ENCODE measurements at regions not wholly inside any gene's neighbourhood (a gene's known extent, or its start where the extent isn't known, plus 50 kb on each side); places are given as distances from the start of the nearest gene placed in this dataset.

DNA sequence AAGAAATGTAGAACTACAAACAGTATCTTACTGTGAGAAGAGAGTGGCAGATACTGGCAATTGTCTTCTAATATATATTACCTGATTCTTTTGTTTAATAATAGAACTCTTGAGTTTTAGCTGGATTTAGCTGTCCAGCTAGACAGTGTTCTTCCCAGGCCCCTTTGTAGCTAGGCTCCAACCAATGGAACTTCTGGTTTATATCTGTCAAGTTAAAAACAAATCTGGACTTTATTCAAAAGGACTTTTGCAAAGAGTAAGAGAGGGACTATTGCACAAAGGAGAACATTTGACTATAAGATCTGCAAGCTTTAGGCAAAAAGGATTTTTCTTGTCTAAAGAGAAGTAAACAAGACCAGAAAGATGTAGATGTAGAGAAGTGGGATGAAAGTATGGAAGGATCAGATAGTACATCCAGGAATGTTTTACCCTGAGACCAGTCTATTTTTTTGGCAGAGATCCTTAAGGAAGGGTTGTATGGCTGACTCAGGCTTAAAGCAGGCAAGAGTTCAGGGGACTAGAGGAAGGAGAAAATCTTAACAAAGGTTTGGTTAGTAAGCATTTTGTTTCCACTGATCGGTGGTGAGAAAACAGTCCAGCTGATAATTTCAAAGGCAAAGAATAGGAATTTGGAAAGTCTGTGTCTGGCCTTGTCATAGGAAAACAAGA lies 111.1 kb upstream of the PLEKHA5 start:
- TF ChIP-seq, protein P1, sequence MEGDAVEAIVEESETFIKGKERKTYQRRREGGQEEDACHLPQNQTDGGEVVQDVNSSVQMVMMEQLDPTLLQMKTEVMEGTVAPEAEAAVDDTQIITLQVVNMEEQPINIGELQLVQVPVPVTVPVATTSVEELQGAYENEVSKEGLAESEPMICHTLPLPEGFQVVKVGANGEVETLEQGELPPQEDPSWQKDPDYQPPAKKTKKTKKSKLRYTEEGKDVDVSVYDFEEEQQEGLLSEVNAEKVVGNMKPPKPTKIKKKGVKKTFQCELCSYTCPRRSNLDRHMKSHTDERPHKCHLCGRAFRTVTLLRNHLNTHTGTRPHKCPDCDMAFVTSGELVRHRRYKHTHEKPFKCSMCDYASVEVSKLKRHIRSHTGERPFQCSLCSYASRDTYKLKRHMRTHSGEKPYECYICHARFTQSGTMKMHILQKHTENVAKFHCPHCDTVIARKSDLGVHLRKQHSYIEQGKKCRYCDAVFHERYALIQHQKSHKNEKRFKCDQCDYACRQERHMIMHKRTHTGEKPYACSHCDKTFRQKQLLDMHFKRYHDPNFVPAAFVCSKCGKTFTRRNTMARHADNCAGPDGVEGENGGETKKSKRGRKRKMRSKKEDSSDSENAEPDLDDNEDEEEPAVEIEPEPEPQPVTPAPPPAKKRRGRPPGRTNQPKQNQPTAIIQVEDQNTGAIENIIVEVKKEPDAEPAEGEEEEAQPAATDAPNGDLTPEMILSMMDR (IDR thresholded peaks at IDR 0.05; ENCODE audit: unreplicated experiment) = no peak
- H3K27ac Mint-ChIP-seq (ENCODE audit: unreplicated experiment) = no peak overlapping the region
- no peaks in the 10 kb centered on the region for H3K9me3 Mint-ChIP-seq (ENCODE audit: unreplicated experiment)
- no peak overlapping the region for H3K4me3 Mint-ChIP-seq (ENCODE audit: unreplicated experiment)
- no peaks in the 10 kb centered on the region for H3K36me3 Mint-ChIP-seq (ENCODE audit: low read depth, unreplicated experiment)
- no peaks in the 10 kb centered on the region for H3K4me1 Mint-ChIP-seq (ENCODE audit: unreplicated experiment)
- no peaks in the 10 kb centered on the region for H3K27me3 Mint-ChIP-seq (ENCODE audit: unreplicated experiment)
- no peak for DNase-seq (ENCODE audit: low spot score)

DNA sequence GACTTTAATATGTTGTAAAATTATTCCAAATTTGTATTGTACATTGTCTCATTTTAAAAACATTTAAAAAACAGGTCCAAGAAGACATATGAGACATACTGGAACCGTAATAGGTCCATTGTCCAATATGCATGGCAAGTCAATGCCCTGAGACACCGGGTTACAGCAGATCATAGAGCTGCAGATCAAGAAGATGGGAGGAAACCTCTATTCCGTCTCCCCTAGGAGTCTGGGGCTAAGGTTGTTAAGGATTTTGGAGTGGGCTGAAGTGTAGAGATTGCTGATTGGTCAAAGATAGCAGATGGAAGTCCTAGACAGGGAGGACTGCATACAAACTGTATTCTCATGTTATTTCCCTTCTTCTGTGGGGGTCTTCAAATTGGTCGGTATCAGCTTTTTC lies 108.3 kb upstream of the PLEKHA5 start:
- peaks cover 2% of the 10 kb centered on the region for H3K27me3 Mint-ChIP-seq (ENCODE audit: unreplicated experiment)
- no peak overlapping the region for H3K4me3 Mint-ChIP-seq (ENCODE audit: unreplicated experiment)
- no peaks in the 10 kb centered on the region for H3K4me1 Mint-ChIP-seq (ENCODE audit: unreplicated experiment)
- TF ChIP-seq, protein P1 (IDR thresholded peaks at IDR 0.05; ENCODE audit: unreplicated experiment) = no peak
- H3K27ac Mint-ChIP-seq (ENCODE audit: unreplicated experiment) = no peak overlapping the region
- DNase-seq (ENCODE audit: low spot score) = no peak
- no peaks in the 10 kb centered on the region for H3K9me3 Mint-ChIP-seq (ENCODE audit: unreplicated experiment)
- no peaks in the 10 kb centered on the region for H3K36me3 Mint-ChIP-seq (ENCODE audit: low read depth, unreplicated experiment)

DNA sequence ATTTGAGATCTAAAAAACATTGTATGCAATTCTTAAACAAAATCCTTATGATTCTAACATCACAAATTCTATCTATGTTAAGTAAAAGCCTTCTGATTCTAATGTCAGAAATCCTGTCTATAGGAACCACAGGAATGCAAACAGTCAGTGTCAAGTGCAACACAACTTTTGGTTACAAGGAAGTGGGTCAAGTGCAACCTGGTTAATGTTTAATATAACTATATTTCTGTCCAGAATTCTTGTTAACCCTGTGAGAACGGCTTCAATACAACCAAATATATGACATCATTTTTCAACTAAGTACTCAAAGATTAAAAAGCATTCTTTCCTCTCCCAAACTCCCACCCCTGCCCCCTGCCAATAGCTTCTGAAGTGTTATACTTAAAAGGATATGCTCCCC lies 107.9 kb upstream of the PLEKHA5 start:
- peaks cover 2% of the 10 kb centered on the region for H3K27me3 Mint-ChIP-seq (ENCODE audit: unreplicated experiment)
- TF ChIP-seq, protein P1 (IDR thresholded peaks at IDR 0.05; ENCODE audit: unreplicated experiment) = no peak
- H3K27ac Mint-ChIP-seq (ENCODE audit: unreplicated experiment) = no peak overlapping the region
- no peaks in the 10 kb centered on the region for H3K9me3 Mint-ChIP-seq (ENCODE audit: unreplicated experiment)
- H3K36me3 Mint-ChIP-seq (ENCODE audit: low read depth, unreplicated experiment) = no peaks in the 10 kb centered on the region
- no peaks in the 10 kb centered on the region for H3K4me1 Mint-ChIP-seq (ENCODE audit: unreplicated experiment)
- no peak overlapping the region for H3K4me3 Mint-ChIP-seq (ENCODE audit: unreplicated experiment)
- no peak for DNase-seq (ENCODE audit: low spot score)

DNA sequence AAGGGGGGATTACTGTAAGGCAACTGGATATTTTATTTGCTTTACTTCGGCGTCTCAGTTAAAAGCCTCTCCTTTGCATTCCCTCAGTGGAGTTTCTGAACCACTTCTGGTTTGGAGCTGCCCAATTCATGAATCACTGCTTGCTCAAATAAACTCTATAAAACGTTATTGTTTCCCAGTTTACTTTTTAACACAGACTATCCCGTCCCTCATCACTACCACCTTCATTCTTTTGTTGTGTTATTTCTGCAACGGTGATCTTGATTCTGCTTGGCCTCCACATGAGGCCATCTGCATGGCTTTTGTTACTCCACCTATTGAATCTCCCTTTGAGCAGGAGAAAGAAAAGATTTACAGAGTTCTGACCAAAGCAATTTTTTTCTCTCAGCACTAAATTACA lies 104.0 kb upstream of the PLEKHA5 start:
- Mint-ChIP-seq H3K4me3 (ENCODE audit: unreplicated experiment) (no peak overlapping the region), H3K27ac (ENCODE audit: unreplicated experiment) (no peak overlapping the region), H3K4me1 (ENCODE audit: unreplicated experiment) (no peaks in the 10 kb centered on the region), H3K27me3 (ENCODE audit: unreplicated experiment) (peaks cover 2% of the 10 kb centered on the region), H3K9me3 (ENCODE audit: unreplicated experiment) (no peaks in the 10 kb centered on the region), H3K36me3 (ENCODE audit: low read depth, unreplicated experiment) (no peaks in the 10 kb centered on the region)
- TF ChIP-seq, protein P1 (IDR thresholded peaks at IDR 0.05; ENCODE audit: unreplicated experiment) = no peak
- DNase-seq (ENCODE audit: low spot score) = no peak

DNA sequence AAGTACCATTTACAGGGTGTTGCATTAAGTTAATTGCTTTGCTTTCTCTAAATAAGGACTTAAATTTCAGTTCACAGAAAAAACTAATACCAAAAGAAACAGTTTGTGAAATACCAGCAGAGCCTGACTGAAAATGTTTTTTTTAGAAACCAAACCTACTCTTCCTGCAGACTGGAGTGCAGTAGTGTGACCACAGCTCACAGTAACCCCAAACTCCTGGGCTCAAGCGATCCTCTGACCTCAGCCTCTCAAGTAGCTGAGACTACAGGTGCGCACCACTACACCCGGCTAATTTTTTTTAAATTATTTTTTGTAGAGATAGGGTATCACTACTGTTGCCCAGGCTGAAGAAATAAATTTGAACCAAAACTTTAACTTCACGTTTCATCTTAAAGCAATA lies 103.5 kb upstream of the PLEKHA5 start:
- Mint-ChIP-seq H3K27me3 (ENCODE audit: unreplicated experiment) (peaks cover 3% of the 10 kb centered on the region), H3K36me3 (ENCODE audit: low read depth, unreplicated experiment) (no peaks in the 10 kb centered on the region), H3K9me3 (ENCODE audit: unreplicated experiment) (no peaks in the 10 kb centered on the region), H3K27ac (ENCODE audit: unreplicated experiment) (no peak overlapping the region), H3K4me3 (ENCODE audit: unreplicated experiment) (no peak overlapping the region), H3K4me1 (ENCODE audit: unreplicated experiment) (no peaks in the 10 kb centered on the region)
- TF ChIP-seq, protein P1 (IDR thresholded peaks at IDR 0.05; ENCODE audit: unreplicated experiment) = no peak
- no peak for DNase-seq (ENCODE audit: low spot score)
